ENCODE measurements at regions not wholly inside any gene's neighbourhood (a gene's known extent, or its start where the extent isn't known, plus 50 kb on each side); places are given as distances from the start of the nearest gene placed in this dataset.

- Histone ChIP-seq H3K4me3 (ENCODE audit: insufficient read length, low read depth) (no peak overlapping the region), H3K27me3 (ENCODE audit: insufficient read depth, insufficient read length) (no peaks in the 10 kb centered on the region), H3K9me3 (ENCODE audit: insufficient read depth, low read length) (no peaks in the 10 kb centered on the region), H3K36me3 (ENCODE audit: insufficient read depth, insufficient read length, low read length) (no peaks in the 10 kb centered on the region), H3K4me1 (ENCODE audit: insufficient read depth, insufficient read length) (no peaks in the 10 kb centered on the region), H3K9ac (ENCODE audit: insufficient read length, low read depth) (no peak overlapping the region)
- TF ChIP-seq ZNF274 (IDR thresholded peaks at IDR 0.05; ENCODE audit: low read depth, low read length) (no peak), YY1 (IDR thresholded peaks at IDR 0.05; ENCODE audit: insufficient read depth, insufficient read length) (no peak), SUZ12 (IDR thresholded peaks at IDR 0.05; ENCODE audit: extremely low read depth, insufficient read depth, insufficient read length) (no peak)
- DNase-seq (ENCODE audit: low read depth, low spot score): no peak
Observed at GRCh38 chr6:25179051-25179778, 100.0 kb upstream of the CARMIL1 start.

- TF ChIP-seq ZNF274 (IDR thresholded peaks at IDR 0.05; ENCODE audit: low read depth, low read length) (no peak), YY1 (IDR thresholded peaks at IDR 0.05; ENCODE audit: insufficient read depth, insufficient read length) (no peak), SUZ12 (IDR thresholded peaks at IDR 0.05; ENCODE audit: extremely low read depth, insufficient read depth, insufficient read length) (no peak)
- no peak overlapping the region for H3K9ac ChIP-seq (ENCODE audit: insufficient read length, low read depth)
Observed at GRCh38 chr6:25180630-25181349, 98.4 kb upstream of the CARMIL1 start.

DNA sequence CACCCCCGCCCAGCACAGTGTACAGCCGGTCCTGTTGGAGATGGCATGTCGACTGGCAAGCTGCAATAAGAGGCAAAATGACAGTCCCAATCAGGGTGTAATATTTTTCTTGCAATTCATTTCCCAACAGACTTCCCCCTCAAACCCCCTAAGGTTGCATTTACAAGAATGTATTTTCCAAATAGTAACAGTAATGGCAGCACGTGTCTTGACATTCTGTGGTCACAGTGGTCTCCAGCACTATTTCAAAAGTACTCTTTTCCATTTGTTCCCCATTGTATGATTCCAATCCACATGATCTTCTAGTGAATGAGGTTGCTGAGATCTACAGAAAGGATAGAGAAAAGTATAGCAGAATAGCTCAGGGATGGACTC, 97.8 kb upstream of the CARMIL1 start:
- H3K4me3 ChIP-seq (ENCODE audit: insufficient read length, low read depth): no peak overlapping the region
- no peak for DNase-seq (ENCODE audit: low read depth, low spot score)
- H3K9me3 ChIP-seq (ENCODE audit: insufficient read depth, low read length): no peaks in the 10 kb centered on the region
- TF ChIP-seq SUZ12 (IDR thresholded peaks at IDR 0.05; ENCODE audit: extremely low read depth, insufficient read depth, insufficient read length): no peak
- no peak for TF ChIP-seq YY1 (IDR thresholded peaks at IDR 0.05; ENCODE audit: insufficient read depth, insufficient read length)
- no peak for TF ChIP-seq ZNF274 (IDR thresholded peaks at IDR 0.05; ENCODE audit: low read depth, low read length)
- no peaks in the 10 kb centered on the region for H3K36me3 ChIP-seq (ENCODE audit: insufficient read depth, insufficient read length, low read length)
- no peaks in the 10 kb centered on the region for H3K4me1 ChIP-seq (ENCODE audit: insufficient read depth, insufficient read length)
- no peak overlapping the region for H3K9ac ChIP-seq (ENCODE audit: insufficient read length, low read depth)
- H3K27me3 ChIP-seq (ENCODE audit: insufficient read depth, insufficient read length): no peaks in the 10 kb centered on the region

More at GRCh38 chr6:25180630-25181349, 98.4 kb upstream of the CARMIL1 start:
- H3K4me3 ChIP-seq (ENCODE audit: insufficient read length, low read depth): no peak overlapping the region
- DNase-seq (ENCODE audit: low read depth, low spot score): no peak
- H3K4me1 ChIP-seq (ENCODE audit: insufficient read depth, insufficient read length): no peaks in the 10 kb centered on the region
- H3K36me3 ChIP-seq (ENCODE audit: insufficient read depth, insufficient read length, low read length): no peaks in the 10 kb centered on the region
- H3K27me3 ChIP-seq (ENCODE audit: insufficient read depth, insufficient read length): no peaks in the 10 kb centered on the region
- H3K9me3 ChIP-seq (ENCODE audit: insufficient read depth, low read length): no peaks in the 10 kb centered on the region

DNA sequence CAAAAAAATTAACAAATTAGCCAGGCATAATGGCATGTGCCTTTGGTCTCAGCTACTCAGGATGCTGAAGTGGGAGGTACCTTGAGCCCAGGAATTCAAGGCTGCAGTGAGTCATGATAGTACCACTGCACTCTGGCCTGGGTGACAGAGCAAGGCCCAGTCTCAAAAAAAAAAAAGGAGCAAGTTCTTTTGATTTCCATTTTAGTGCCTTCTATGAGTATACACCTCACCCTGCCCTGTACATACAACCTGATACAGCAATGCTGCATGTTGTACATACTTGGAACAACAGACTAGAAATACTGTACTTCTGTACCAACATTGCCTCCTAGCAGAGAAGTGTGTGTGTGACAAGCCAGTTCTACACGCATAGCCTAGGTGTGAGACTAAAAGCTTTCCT, 97.3 kb upstream of the CARMIL1 start:
- no peaks in the 10 kb centered on the region for H3K36me3 ChIP-seq (ENCODE audit: insufficient read depth, insufficient read length, low read length)
- H3K9me3 ChIP-seq (ENCODE audit: insufficient read depth, low read length): no peaks in the 10 kb centered on the region
- TF ChIP-seq YY1 (IDR thresholded peaks at IDR 0.05; ENCODE audit: insufficient read depth, insufficient read length) (no peak), ZNF274 (IDR thresholded peaks at IDR 0.05; ENCODE audit: low read depth, low read length) (no peak), SUZ12 (IDR thresholded peaks at IDR 0.05; ENCODE audit: extremely low read depth, insufficient read depth, insufficient read length) (no peak)
- H3K27me3 ChIP-seq (ENCODE audit: insufficient read depth, insufficient read length): no peaks in the 10 kb centered on the region
- no peak for DNase-seq (ENCODE audit: low read depth, low spot score)
- H3K4me1 ChIP-seq (ENCODE audit: insufficient read depth, insufficient read length): no peaks in the 10 kb centered on the region
- no peak overlapping the region for H3K4me3 ChIP-seq (ENCODE audit: insufficient read length, low read depth)
- no peak overlapping the region for H3K9ac ChIP-seq (ENCODE audit: insufficient read length, low read depth)

DNA sequence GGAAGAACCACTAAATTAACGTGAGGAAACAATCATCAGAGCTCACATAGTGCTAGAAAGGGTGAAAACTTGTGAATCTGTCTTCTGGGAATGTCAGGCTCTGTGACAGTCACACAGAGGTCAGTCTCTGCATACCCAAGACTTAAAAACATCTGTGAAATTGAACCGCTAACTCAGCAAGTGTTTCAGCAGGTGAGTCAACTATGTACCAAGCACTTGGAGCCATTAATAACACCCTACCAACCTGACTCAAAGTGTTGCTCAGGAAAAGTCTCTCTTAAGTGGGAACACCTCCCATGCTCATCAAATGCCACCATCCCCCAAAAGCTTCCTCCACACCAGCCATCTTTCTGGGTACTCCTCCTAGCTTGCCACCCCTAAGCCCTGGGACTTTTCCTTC, 92.3 kb upstream of the CARMIL1 start:
- Histone ChIP-seq H3K4me1 (ENCODE audit: insufficient read depth, insufficient read length) (no peaks in the 10 kb centered on the region), H3K9me3 (ENCODE audit: insufficient read depth, low read length) (no peaks in the 10 kb centered on the region), H3K36me3 (ENCODE audit: insufficient read depth, insufficient read length, low read length) (no peaks in the 10 kb centered on the region), H3K27me3 (ENCODE audit: insufficient read depth, insufficient read length) (no peaks in the 10 kb centered on the region), H3K9ac (ENCODE audit: insufficient read length, low read depth) (no peak overlapping the region), H3K4me3 (ENCODE audit: insufficient read length, low read depth) (no peak overlapping the region)
- DNase-seq (ENCODE audit: low read depth, low spot score): no peak
- TF ChIP-seq YY1 (IDR thresholded peaks at IDR 0.05; ENCODE audit: insufficient read depth, insufficient read length) (no peak), ZNF274 (IDR thresholded peaks at IDR 0.05; ENCODE audit: low read depth, low read length) (no peak), SUZ12 (IDR thresholded peaks at IDR 0.05; ENCODE audit: extremely low read depth, insufficient read depth, insufficient read length) (no peak)

DNA sequence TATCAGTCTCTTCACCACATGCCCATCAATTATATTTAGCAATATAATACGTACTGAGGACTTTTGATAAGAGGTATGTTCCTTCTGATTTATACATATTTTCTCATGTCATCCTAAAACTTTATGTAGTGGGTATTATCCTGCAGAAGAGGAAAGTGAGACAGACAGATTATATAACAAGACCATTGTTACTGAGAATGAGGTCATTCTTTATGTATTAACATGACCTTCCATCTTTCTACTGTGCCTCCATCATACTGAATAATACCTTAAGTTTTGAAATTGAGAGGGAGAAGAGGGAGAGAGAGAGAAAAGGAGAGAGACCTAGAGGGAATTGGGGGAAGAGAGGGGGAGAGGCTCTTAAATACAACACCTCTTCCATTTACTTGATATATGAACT, 90.9 kb upstream of the CARMIL1 start:
- Histone ChIP-seq H3K9ac (ENCODE audit: insufficient read length, low read depth) (no peak overlapping the region), H3K27me3 (ENCODE audit: insufficient read depth, insufficient read length) (no peaks in the 10 kb centered on the region), H3K9me3 (ENCODE audit: insufficient read depth, low read length) (no peaks in the 10 kb centered on the region), H3K4me3 (ENCODE audit: insufficient read length, low read depth) (no peak overlapping the region), H3K36me3 (ENCODE audit: insufficient read depth, insufficient read length, low read length) (no peaks in the 10 kb centered on the region), H3K4me1 (ENCODE audit: insufficient read depth, insufficient read length) (no peaks in the 10 kb centered on the region)
- TF ChIP-seq ZNF274 (IDR thresholded peaks at IDR 0.05; ENCODE audit: low read depth, low read length) (no peak), YY1 (IDR thresholded peaks at IDR 0.05; ENCODE audit: insufficient read depth, insufficient read length) (no peak), SUZ12 (IDR thresholded peaks at IDR 0.05; ENCODE audit: extremely low read depth, insufficient read depth, insufficient read length) (no peak)
- no peak for DNase-seq (ENCODE audit: low read depth, low spot score)
